GM10248 (cell line): ENCODE measurements at regions not wholly inside any gene's neighbourhood (a gene's known extent, or its start where the extent isn't known, plus 50 kb on each side); places are given as distances from the start of the nearest gene placed in this dataset.
"Not testable (repeated sequence)": the region's sequence is repeated elsewhere in the genome, so short reads cannot be mapped to it uniquely, and the experiment has no call there.

ENCODE experiments used
- CTCF ChIA-PET: fragments of 300-600 bp; sonication (Branson Sonifier 250); formaldehyde crosslinking; extraction: SDS; loops from one replicate; lab custom pipeline; 2021; ENCODE audit warnings: antibody characterized with exemption; lab: Yijun Ruan, JAX
- POLR2A ChIA-PET: fragments of 350-650 bp; sonication (Branson Sonifier 250); formaldehyde crosslinking; extraction: SDS; loops from one replicate; lab custom pipeline; 2020; ENCODE audit warnings: antibody characterized with exemption; lab: Yijun Ruan, JAX
- DNase-seq: peaks from one replicate; pipeline ENCODE4 v3.0.0; 2012; ENCODE audit errors: extremely low spot score
- CTCF ChIP-seq: IDR thresholded peaks from 2 replicates; pipeline ENCODE4 v1.5.1; 2012; ENCODE audit warnings: mild to moderate bottlenecking, low read depth; ENCODE audit errors: extremely low read depth, missing control alignments, control extremely low read depth

GRCh38 chr17:21495281-21495680 is 119.1 kb downstream of the KCNJ12 start:
- DNase-seq: no peak
- ChIA-PET POLR2A (no interaction called here), CTCF (interaction anchor here (1.2 kb wide), 1 partner anchor 17 kb away, joined by 6 read pairs; no protein-coding TSS in a partner anchor)
- no peak for TF ChIP-seq CTCF

DNA sequence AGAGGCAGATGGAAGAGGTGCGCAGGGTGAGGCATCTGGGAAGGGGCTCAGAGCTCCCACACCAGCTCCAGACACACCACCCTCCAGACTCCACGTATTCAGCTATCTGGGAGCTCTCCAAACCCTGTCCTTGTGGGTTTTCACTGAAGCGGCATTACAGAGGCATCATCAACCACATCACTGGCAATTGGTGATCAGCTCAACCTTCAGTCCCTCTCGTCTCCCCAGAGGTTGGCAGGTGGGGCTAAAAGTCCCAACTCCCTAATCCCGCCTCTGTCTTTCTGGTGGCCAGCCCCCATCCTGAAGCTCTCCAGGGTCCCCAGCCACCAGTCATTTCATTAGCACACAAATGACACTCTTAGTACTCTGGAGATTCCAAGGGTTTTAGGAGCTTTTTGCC is 123.9 kb downstream of the KCNJ12 start:
- POLR2A ChIA-PET: no interaction called here
- TF ChIP-seq CTCF: no peak
- CTCF ChIA-PET: interaction anchor here (1.3 to 1.6 kb wide), 2 partner anchors 15 to 225 kb away, joined by 3 to 4 read pairs; no protein-coding TSS in a partner anchor
- DNase-seq: no peak

DNA sequence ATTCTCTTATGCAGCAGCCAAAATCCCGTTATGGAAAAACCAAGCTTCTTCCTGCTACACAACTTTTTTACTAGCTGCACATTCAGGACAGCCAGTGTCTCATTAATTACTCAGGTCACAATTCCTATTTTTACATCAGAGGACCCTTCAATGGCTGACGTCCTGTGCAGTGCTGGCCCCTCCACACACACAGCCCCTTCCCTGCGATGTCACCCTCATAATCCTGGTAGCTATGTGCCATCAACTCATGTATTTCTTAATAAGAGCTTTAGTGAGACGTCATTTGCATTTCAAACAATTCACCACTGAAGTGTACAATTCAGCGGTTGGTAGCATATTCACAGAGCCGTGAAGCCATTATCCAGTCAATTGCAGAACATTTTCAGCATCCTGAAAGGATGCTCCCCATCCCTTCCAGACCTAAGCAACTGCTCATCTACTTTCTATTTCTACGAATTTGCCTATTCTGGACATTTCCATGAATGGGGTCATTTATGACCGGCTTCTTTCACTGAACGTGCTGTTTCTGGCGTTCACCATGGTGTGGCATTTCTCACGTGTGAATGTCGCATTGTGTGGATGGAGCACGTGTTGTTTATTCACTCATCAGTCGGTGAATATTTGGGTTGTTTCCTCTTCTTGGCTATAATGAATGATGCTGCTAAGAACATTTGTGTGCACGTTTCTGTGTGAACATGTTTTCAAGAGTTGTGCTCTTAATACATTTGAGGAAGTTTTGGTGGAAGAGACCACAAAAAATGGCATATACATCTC is 126.0 kb downstream of the KCNJ12 start:
- CTCF ChIA-PET, POLR2A ChIA-PET, DNase-seq: not testable (repeated sequence)

DNA sequence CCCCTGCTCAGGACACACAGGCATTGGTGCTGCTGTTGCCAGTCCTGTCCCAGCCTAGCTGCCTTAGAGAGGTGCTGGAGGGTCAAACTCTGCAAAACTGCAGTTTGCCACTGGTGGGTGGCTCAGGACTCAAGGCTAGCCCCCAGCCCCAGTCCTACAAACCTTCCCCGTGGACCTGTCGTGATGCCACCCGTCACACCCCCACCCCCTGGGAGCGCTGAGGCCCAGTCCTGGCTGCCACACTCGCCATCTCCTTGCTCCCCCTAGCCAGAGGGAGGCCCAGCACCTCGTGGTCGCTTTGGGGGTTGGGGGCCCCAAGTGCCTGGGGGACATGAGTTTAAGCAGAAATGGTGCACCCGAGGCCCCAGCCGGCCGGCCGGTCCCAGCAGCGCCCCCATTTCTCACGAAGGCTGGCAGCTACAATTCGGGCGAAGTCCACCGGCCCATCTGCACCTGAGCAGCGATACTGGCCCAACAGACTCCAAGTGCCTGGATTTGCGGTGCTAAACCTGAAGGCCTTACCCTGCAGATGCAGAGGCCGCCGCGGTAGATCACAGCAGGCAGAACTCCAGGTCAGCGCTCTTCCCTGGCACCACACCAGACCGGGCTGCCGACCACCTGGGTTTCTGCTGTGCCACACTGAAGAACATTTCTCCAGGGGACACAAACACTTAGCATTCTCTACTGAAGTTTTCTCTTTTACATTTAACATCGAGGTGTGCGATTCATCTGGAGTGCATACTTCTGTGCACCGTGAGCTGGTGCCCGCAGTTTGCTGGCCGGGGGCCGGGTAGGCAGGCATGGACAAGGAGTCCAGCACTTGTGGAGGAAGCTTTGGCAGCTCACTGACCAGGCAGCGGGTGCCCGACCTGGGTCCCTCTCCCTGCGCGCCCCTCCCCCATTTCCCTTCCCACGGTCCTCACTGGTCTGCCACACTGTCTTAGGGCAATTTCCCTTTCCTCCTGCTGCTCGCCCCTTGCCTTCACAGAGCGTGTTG is 130.0 kb downstream of the KCNJ12 start:
- DNase-seq: no peak
- ChIA-PET CTCF (interaction anchor here (1.0 kb wide), 1 partner anchor 49 kb away, joined by 4 read pairs; no protein-coding TSS in a partner anchor), POLR2A (no interaction called here)
- TF ChIP-seq CTCF: no peak

DNA sequence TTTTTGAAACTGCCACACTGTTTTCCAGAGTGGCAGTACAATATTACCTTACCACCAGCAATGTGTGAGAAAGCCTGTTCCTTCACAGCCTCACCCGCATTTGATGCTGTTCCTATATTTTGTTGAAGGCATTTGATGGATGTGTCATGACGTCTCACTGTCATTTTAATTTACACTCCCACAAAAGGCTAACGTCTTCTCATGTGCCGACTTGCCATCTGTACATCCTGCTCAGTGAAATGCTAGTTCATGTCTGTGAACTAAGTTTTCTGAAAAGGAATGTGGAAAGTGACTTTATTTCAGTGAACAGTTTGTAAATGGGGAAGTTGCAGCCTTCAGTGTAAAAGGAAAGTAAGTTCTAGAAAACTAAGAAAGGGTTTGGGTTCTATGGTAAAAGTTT is 131.6 kb downstream of the KCNJ12 start:
- CTCF ChIA-PET: interaction anchor here (1.5 kb wide), 1 partner anchor 228 kb away, joined by 5 read pairs; no protein-coding TSS in a partner anchor
- DNase-seq, POLR2A ChIA-PET: not testable (repeated sequence)

DNA sequence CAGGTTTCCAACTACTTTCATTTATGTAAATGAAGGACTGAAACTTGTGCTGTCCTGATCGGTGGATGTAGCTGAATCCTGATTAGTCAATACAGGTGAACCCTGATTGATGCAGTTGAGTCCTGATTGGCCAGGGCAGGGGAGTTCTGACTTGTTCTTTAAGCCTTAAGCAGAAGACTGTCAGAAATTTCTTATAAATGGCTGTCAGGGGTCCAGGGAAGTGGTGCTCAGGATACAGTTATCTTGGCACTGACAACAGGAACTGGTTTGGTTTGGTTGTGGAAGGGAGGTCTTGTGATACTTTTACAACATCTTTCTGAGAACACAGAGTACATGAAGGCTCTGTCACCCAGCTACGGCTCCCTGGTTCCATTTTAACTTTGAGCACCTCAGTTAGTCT is 132.1 kb downstream of the KCNJ12 start:
- TF ChIP-seq CTCF: no peak
- DNase-seq: no peak
- ChIA-PET POLR2A (no interaction called here), CTCF (interaction anchor here (1.5 kb wide), 1 partner anchor 229 kb away, joined by 5 read pairs; no protein-coding TSS in a partner anchor)

- CTCF ChIA-PET, DNase-seq: not testable (repeated sequence)
Observed at GRCh38 chr17:21509356-21509755, 133.2 kb downstream of the KCNJ12 start.

More at GRCh38 chr17:21509356-21509755, 133.2 kb downstream of the KCNJ12 start:
- POLR2A ChIA-PET: not testable (repeated sequence)
